IMR-90 (cell line): ENCODE measurements at regions not wholly inside any gene's neighbourhood (a gene's known extent, or its start where the extent isn't known, plus 50 kb on each side); places are given as distances from the start of the nearest gene placed in this dataset.
"Not testable (repeated sequence)": the region's sequence is repeated elsewhere in the genome, so short reads cannot be mapped to it uniquely, and the experiment has no call there.

ENCODE experiments used
- ATAC-seq: fragments of 200-7000 bp; cut with Tn5 transposase; 2 replicates; pipeline ENCODE4 v1.9.1; 2020; ENCODE audit warnings: low read depth, mild to moderate bottlenecking, moderate library complexity
- BruUV-seq: library from RNA; stranded (reverse); fragments of 400-500 nt; replicated peaks from 2 replicates; lab custom pipeline; 2021; lab: Mats Ljungman, UMichigan
- CTCF ChIA-PET: fragments of 300-600 bp; formaldehyde crosslinking; extraction: SDS; loops from one replicate; lab custom pipeline; 2021; ENCODE audit warnings: antibody characterized with exemption; lab: Yijun Ruan, JAX
- POLR2A ChIA-PET: fragments of 300-600 bp; sonication (Branson Sonifier 250); formaldehyde crosslinking; loops from one replicate; lab custom pipeline; 2022; ENCODE audit warnings: antibody characterized with exemption; ENCODE audit not compliant: unreplicated experiment; lab: Charles Lee
- DNase-seq: peaks from one replicate; pipeline ENCODE4 v3.0.0; 2013
- H2AFZ ChIP-seq: replicated peaks from 2 replicates; pipeline ENCODE3; 2013; ENCODE audit warnings: low read length, mild to moderate bottlenecking; ENCODE audit not compliant: poor library complexity
- H2AK5ac ChIP-seq: 2 replicates; pipeline ENCODE4 v1.6.1; 2013; ENCODE audit warnings: low read depth, low read length, inconsistent platforms
- H2AK9ac ChIP-seq: replicated peaks from 2 replicates; pipeline ENCODE3; 2013; ENCODE audit warnings: mild to moderate bottlenecking, low read depth, low read length, moderate library complexity; ENCODE audit not compliant: poor library complexity
- H2BK120ac ChIP-seq: 2 replicates; pipeline ENCODE4 v1.6.1; 2013; ENCODE audit warnings: low read depth, low read length, inconsistent platforms
- H2BK15ac ChIP-seq: 3 replicates; pipeline ENCODE4 v1.6.1; 2013; ENCODE audit warnings: low read depth, low read length, inconsistent platforms
- H2BK20ac ChIP-seq: 2 replicates; pipeline ENCODE4 v1.6.1; 2013; ENCODE audit warnings: low read depth, mild to moderate bottlenecking, inconsistent platforms, low read length, moderate library complexity
- H2BK5ac ChIP-seq: 2 replicates; pipeline ENCODE4 v1.6.1; 2013; ENCODE audit warnings: mild to moderate bottlenecking, low read depth, low read length, inconsistent platforms; ENCODE audit not compliant: poor library complexity, severe bottlenecking
- H3K14ac ChIP-seq: replicated peaks from 2 replicates; pipeline ENCODE4 v1.6.1; 2013; ENCODE audit warnings: low read depth, low read length, inconsistent platforms
- H3K18ac ChIP-seq: 2 replicates; pipeline ENCODE4 v1.6.1; 2013; ENCODE audit warnings: low read depth, low read length, control low read depth
- H3K23ac ChIP-seq: 2 replicates; pipeline ENCODE4 v1.6.1; 2013; ENCODE audit warnings: low read depth, low read length, inconsistent platforms
- H3K27ac ChIP-seq: 2 replicates; pipeline ENCODE4 v1.5.1; 2013; ENCODE audit warnings: mild to moderate bottlenecking, control low read depth, low read length; ENCODE audit not compliant: insufficient read depth
- H3K27me3 ChIP-seq: 2 replicates; pipeline ENCODE4 v1.6.1; 2013; ENCODE audit warnings: low read length; ENCODE audit not compliant: control insufficient read depth, insufficient read depth
- H3K36me3 ChIP-seq: 2 replicates; pipeline ENCODE4 v1.6.1; 2013; ENCODE audit warnings: low read length, mixed read lengths; ENCODE audit not compliant: control insufficient read depth, insufficient read depth
- H3K4ac ChIP-seq: 2 replicates; pipeline ENCODE4 v1.6.1; 2013; ENCODE audit warnings: low read depth, low read length, inconsistent platforms
- H3K4me1 ChIP-seq: 2 replicates; pipeline ENCODE4 v1.6.1; 2013; ENCODE audit warnings: low read length, mixed read lengths; ENCODE audit not compliant: control insufficient read depth, insufficient read depth
- H3K4me2 ChIP-seq: 2 replicates; pipeline ENCODE4 v1.6.1; 2013; ENCODE audit warnings: low read depth, mild to moderate bottlenecking, control low read depth, low read length, moderate library complexity
- H3K4me3 ChIP-seq: 2 replicates; pipeline ENCODE4 v1.5.1; 2013; ENCODE audit warnings: low read depth, mild to moderate bottlenecking, control low read depth, low read length, moderate library complexity; ENCODE audit not compliant: insufficient read depth
- H3K56ac ChIP-seq: 2 replicates; pipeline ENCODE4 v1.6.1; 2013; ENCODE audit warnings: low read length, inconsistent platforms; ENCODE audit not compliant: insufficient read depth; ENCODE audit errors: extremely low read depth
- H3K79me1 ChIP-seq, 2 experiments: 2 replicates each; pipeline ENCODE4 v1.6.1; 2013; ENCODE audit warnings: low read length in 2 of 2, inconsistent platforms in 1 of 2, low read depth in 1 of 2
- H3K9ac ChIP-seq: 2 replicates; pipeline ENCODE4 v1.6.1; 2013; ENCODE audit warnings: low read depth, low read length, control low read depth
- H3K9me1 ChIP-seq: 2 replicates; pipeline ENCODE4 v1.6.1; 2013; ENCODE audit warnings: low read length, inconsistent platforms; ENCODE audit not compliant: insufficient read depth
- H3K9me3 ChIP-seq: 2 replicates; pipeline ENCODE4 v1.6.1; 2013; ENCODE audit warnings: low read length; ENCODE audit not compliant: control insufficient read depth, insufficient read depth
- H4K20me1 ChIP-seq: 2 replicates; pipeline ENCODE4 v1.6.1; 2013; ENCODE audit warnings: low read length, inconsistent platforms; ENCODE audit not compliant: insufficient read depth
- H4K5ac ChIP-seq: 2 replicates; pipeline ENCODE4 v1.6.1; 2013; ENCODE audit warnings: mild to moderate bottlenecking, low read depth, low read length, control low read depth
- H4K8ac ChIP-seq, 2 experiments: 2 replicates each; pipeline ENCODE4 v1.6.1; 2013; ENCODE audit warnings: low read depth in 2 of 2, low read length in 2 of 2, control low read depth in 1 of 2, inconsistent platforms in 1 of 2
- H4K91ac ChIP-seq: 2 replicates; pipeline ENCODE4 v1.6.1; 2013; ENCODE audit warnings: low read depth, low read length, inconsistent platforms; ENCODE audit not compliant: insufficient read depth
- POLR2A ChIP-seq: IDR thresholded peaks from 2 replicates; pipeline ENCODE4 v1.6.1; 2012; ENCODE audit warnings: mild to moderate bottlenecking, low read depth, low read length
- WGBS, 2 experiments: methylation state at CpG; one replicate each; pipeline versions ENCODE4 v1.1.5 to v1.1.7; 2013; ENCODE audit warnings: missing lambda C conversion rate in 2 of 2; ENCODE audit not compliant: insufficient read length in 1 of 2; ENCODE audit errors: extremely low coverage in 2 of 2; 5-methylcytosine and 5-hydroxymethylcytosine counted together
- dilution Hi-C: fragments of 300-500 bp; cut with HindIII; formaldehyde crosslinking; loops from one replicate; pipeline ENCODE4 v1.14.3; 2018; ENCODE audit warnings: low sequenced_read_pairs; ENCODE audit not compliant: unreplicated experiment
- in situ Hi-C: fragments of 300-500 bp; cut with MboI; formaldehyde crosslinking; loops from 3 replicates; pipeline ENCODE4 v1.14.3; 2019; ENCODE audit warnings: low sequenced_read_pairs, inconsistent platforms, mixed read lengths
- intact Hi-C: fragments of 100-400 bp; cut with micrococcal nuclease; formaldehyde crosslinking; loops from 2 replicates; pipeline ENCODE4 v1.10.0; 2022

DNA sequence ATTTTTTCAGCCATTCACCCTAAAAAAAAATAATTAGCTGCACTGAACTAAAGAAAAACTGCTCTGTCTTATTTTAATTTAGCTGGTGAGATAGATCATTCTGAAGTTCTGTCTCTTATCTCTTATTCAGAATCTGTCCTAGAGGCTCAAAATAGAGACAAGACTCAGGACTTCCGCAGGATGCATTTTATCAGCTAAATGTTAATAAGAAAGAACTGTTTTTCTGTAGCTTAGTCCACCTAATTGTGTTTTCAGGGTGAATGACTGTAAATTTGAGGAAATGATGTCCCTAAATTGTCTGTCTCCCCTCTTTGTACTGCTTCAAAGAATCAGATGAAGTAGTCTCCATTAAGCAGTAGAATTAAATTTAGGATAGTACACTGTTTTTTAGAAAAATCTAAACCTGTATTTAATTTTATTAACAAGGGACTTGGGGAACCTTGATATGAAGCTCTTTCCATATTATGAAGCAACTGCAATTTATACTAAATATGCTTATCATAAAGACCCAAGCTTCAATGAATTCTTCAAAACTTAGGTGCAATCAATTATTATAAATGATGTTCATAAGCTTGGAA lies 671.9 kb downstream of the RWDD3 start:
- Histone ChIP-seq H2BK5ac (no peak overlapping the region), H3K9ac (no peak overlapping the region), H4K91ac (no peak overlapping the region), H3K56ac (no peak overlapping the region), H4K20me1 (no peaks in the 10 kb centered on the region), H2BK20ac (no peak overlapping the region), H4K5ac (no peak overlapping the region), H4K8ac (no peak overlapping the region), H3K27ac (no peak overlapping the region), H3K4me3 (no peak overlapping the region), H2BK15ac (no peak overlapping the region), H3K23ac (no peak overlapping the region), H2AK9ac (no peak overlapping the region), H3K18ac (no peak overlapping the region), H3K9me1 (no peaks in the 10 kb centered on the region), H2BK120ac (no peak overlapping the region), H3K4ac (no peak overlapping the region), H3K9me3 (no peaks in the 10 kb centered on the region), H3K14ac (no peak overlapping the region), H3K27me3 (no peaks in the 10 kb centered on the region), H3K36me3 (no peaks in the 10 kb centered on the region), H2AK5ac (no peak overlapping the region), H3K4me2 (no peak overlapping the region), H3K4me1 (no peaks in the 10 kb centered on the region), H2AFZ (no peak overlapping the region), H3K79me1 (no peaks in the 10 kb centered on the region)
- intact Hi-C loops: no loop called here
- no TSS peak for BruUV-seq
- in situ Hi-C loops: no loop called here
- ChIA-PET CTCF (interaction anchor here (0.6 kb wide), 1 partner anchor 131 kb away, joined by 3 read pairs; no protein-coding TSS in a partner anchor), POLR2A (no interaction called here)
- dilution Hi-C loops: no loop called here
- ATAC-seq (no peak), DNase-seq (no peak)
- no CpG with 5 or more reads among the region's 1 CpG for WGBS, 2 experiments
- no peak for TF ChIP-seq POLR2A

- H3K4me2 ChIP-seq, H2BK20ac ChIP-seq, H3K4me3 ChIP-seq, H3K4me1 ChIP-seq, H3K9me1 ChIP-seq, H3K9ac ChIP-seq, H4K20me1 ChIP-seq, DNase-seq, H3K4ac ChIP-seq, H3K9me3 ChIP-seq, H4K91ac ChIP-seq, H2BK5ac ChIP-seq, H3K36me3 ChIP-seq, POLR2A ChIA-PET, H3K79me1 ChIP-seq, H4K8ac ChIP-seq, intact Hi-C loops, ATAC-seq, H4K5ac ChIP-seq, CTCF ChIA-PET, H2AK5ac ChIP-seq, H3K23ac ChIP-seq, BruUV-seq, H3K27ac ChIP-seq, H3K18ac ChIP-seq, in situ Hi-C loops, H2AK9ac ChIP-seq, H3K14ac ChIP-seq, H3K27me3 ChIP-seq, H2BK120ac ChIP-seq, H2BK15ac ChIP-seq, dilution Hi-C loops, H2AFZ ChIP-seq, H3K56ac ChIP-seq: not testable (repeated sequence)
- 0% methylated on average over 1 of the region's 3 CpGs; no CpG with 5 or more reads in 1 of the 2 experiments for WGBS, 2 experiments
Observed at GRCh38 chr1:95911739-95912138, 677.7 kb downstream of the RWDD3 start.
